ENCODE measurements at regions not wholly inside any gene's neighbourhood (a gene's known extent, or its start where the extent isn't known, plus 50 kb on each side); places are given as distances from the start of the nearest gene placed in this dataset.

DNA sequence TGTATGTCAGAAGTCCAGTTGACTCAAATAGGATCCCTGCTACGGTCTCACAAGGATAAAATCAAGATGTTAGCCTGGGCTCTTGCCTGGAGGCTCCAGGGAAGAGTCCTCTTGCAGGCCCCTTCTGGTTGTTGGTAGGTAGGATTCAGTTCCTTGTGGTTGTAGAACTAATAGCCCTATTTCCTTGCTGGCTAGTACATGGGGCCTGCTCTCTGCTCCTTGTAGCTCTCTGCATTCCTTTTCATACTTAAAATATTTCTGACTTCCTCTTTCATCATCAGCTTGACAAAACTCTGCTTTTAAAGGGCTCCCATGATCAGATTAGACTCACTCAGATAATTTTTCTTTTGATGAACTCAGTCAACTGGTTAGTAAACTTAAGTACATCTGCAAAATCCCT, 756.7 kb downstream of the GATA3 start:
- no peak overlapping the region for H3K4me3 ChIP-seq
- H3K4me1 ChIP-seq: no peaks in the 10 kb centered on the region
- H3K36me3 ChIP-seq: no peaks in the 10 kb centered on the region
- H3K9me3 ChIP-seq: no peaks in the 10 kb centered on the region
- TF ChIP-seq POLR2AphosphoS5 (IDR thresholded peaks at IDR 0.05; ENCODE audit: insufficient read depth in 1 of 2, low read depth in 1 of 2) (no peak), POLR2A (IDR thresholded peaks at IDR 0.05) (no peak)
- TF ChIP-seq, protein P1, sequence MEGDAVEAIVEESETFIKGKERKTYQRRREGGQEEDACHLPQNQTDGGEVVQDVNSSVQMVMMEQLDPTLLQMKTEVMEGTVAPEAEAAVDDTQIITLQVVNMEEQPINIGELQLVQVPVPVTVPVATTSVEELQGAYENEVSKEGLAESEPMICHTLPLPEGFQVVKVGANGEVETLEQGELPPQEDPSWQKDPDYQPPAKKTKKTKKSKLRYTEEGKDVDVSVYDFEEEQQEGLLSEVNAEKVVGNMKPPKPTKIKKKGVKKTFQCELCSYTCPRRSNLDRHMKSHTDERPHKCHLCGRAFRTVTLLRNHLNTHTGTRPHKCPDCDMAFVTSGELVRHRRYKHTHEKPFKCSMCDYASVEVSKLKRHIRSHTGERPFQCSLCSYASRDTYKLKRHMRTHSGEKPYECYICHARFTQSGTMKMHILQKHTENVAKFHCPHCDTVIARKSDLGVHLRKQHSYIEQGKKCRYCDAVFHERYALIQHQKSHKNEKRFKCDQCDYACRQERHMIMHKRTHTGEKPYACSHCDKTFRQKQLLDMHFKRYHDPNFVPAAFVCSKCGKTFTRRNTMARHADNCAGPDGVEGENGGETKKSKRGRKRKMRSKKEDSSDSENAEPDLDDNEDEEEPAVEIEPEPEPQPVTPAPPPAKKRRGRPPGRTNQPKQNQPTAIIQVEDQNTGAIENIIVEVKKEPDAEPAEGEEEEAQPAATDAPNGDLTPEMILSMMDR (IDR thresholded peaks at IDR 0.05): no peak
- no peak overlapping the region for H3K27ac ChIP-seq
- intact Hi-C loops (cut with DNase I): no loop called here
- DNase-seq (ENCODE audit: extremely low spot score in 2 of 2): no peak
- no peaks in the 10 kb centered on the region for H3K27me3 ChIP-seq

DNA sequence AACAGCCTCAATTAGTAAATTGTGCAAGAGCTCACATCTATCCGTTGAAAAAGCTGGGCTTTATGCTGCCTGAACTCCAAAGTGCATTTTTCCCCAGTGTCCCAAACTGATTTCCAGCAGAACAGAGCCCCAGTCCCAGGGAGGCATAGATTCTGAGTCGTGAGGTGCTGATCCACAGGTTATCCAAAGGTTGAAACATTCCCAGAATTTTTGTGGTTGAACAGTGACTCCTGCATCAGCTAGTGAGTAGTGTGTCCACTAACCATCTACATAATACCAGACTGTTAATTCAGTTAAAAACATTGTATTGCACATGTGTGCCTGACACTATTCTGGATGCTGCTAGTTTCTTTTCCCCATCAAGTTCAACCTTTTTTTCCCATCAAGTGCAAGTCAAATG, 761.5 kb downstream of the GATA3 start:
- Histone ChIP-seq H3K27me3 (no peaks in the 10 kb centered on the region), H3K36me3 (no peaks in the 10 kb centered on the region), H3K4me3 (no peak overlapping the region), H3K4me1 (peaks cover 7% of the 10 kb centered on the region), H3K9me3 (no peaks in the 10 kb centered on the region), H3K27ac (no peak overlapping the region)
- no peak for TF ChIP-seq POLR2A (IDR thresholded peaks at IDR 0.05)
- TF ChIP-seq, protein P1 (IDR thresholded peaks at IDR 0.05): no peak
- TF ChIP-seq POLR2AphosphoS5 (IDR thresholded peaks at IDR 0.05; ENCODE audit: insufficient read depth in 1 of 2, low read depth in 1 of 2): no peak
- DNase-seq (ENCODE audit: extremely low spot score in 2 of 2): no peak
- intact Hi-C loops (cut with DNase I): no loop called here

DNA sequence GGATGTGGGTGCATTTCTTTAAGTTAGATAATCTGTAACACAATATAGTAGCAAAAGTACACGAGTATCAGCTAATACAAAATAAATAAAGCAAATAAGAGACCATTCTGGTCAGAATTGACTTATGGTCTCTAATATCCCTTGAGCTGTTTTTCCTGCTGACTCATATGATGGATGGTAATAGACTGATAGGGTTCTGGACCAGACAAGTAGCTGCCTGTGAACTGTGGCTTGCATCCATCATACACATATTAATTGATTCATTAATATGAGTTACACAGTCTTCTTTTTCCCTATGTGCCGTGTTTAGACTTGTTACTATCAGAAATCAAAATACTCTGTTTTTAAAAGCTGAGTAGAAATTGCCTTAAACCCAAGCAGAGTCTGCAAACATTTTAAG, 762.8 kb downstream of the GATA3 start:
- Histone ChIP-seq H3K27me3 (no peaks in the 10 kb centered on the region), H3K4me1 (peaks cover 7% of the 10 kb centered on the region), H3K27ac (no peak overlapping the region), H3K4me3 (no peak overlapping the region), H3K9me3 (no peaks in the 10 kb centered on the region), H3K36me3 (no peaks in the 10 kb centered on the region)
- intact Hi-C loops (cut with DNase I): no loop called here
- TF ChIP-seq POLR2AphosphoS5 (IDR thresholded peaks at IDR 0.05; ENCODE audit: insufficient read depth in 1 of 2, low read depth in 1 of 2) (no peak), POLR2A (IDR thresholded peaks at IDR 0.05) (no peak)
- TF ChIP-seq, protein P1 (IDR thresholded peaks at IDR 0.05): no peak
- no peak for DNase-seq (ENCODE audit: extremely low spot score in 2 of 2)

DNA sequence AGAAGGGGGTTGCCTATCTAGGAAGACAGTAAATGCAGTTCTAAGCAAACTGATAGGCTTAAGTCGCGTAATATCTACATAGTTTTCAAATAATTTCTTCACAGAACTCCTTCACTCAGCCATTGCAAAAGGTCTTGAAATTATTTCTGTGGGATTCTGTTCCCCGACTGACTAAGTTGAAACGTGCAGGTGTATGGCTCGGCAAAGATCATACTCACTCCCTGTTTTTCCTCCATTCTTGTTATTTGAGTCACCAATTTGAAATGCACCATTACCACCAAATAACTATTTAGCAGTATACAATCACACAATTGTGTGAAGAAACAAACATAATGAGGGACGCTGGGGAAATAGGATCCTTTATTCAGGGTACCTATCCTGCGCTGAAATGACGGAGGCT, 771.1 kb downstream of the GATA3 start:
- H3K4me3 ChIP-seq: no peak overlapping the region
- no peak for DNase-seq (ENCODE audit: extremely low spot score in 2 of 2)
- no peaks in the 10 kb centered on the region for H3K27me3 ChIP-seq
- intact Hi-C loops (cut with DNase I): no loop called here
- TF ChIP-seq, protein P1 (IDR thresholded peaks at IDR 0.05): no peak
- TF ChIP-seq POLR2AphosphoS5 (IDR thresholded peaks at IDR 0.05; ENCODE audit: insufficient read depth in 1 of 2, low read depth in 1 of 2) (no peak), POLR2A (IDR thresholded peaks at IDR 0.05) (no peak)
- H3K9me3 ChIP-seq: no peaks in the 10 kb centered on the region
- no peaks in the 10 kb centered on the region for H3K36me3 ChIP-seq
- H3K27ac ChIP-seq: no peak overlapping the region
- H3K4me1 ChIP-seq: no peaks in the 10 kb centered on the region

DNA sequence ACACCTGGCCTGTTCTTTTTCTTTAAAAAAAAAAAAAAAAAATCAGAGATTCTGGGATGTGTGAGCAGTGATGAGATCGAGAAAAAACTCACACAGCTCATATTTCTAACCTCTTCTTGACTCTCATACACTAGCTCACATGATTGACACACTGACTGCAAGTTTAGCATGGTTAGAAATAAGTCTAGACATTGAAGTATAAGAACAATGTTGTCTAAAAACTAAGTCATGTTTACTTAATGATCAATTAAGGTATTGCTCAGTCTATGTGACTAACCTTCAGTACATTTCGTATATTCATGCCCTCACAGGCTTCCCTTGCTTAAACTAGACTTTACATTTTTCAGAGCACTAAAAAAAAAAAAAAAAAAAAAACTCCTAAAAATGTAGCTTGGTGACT, 775.1 kb downstream of the GATA3 start:
- intact Hi-C loops (cut with DNase I): no loop called here
- Histone ChIP-seq H3K4me3 (no peak overlapping the region), H3K9me3 (no peaks in the 10 kb centered on the region), H3K27ac (no peak overlapping the region), H3K36me3 (no peaks in the 10 kb centered on the region), H3K27me3 (no peaks in the 10 kb centered on the region), H3K4me1 (no peaks in the 10 kb centered on the region)
- no peak for DNase-seq (ENCODE audit: extremely low spot score in 2 of 2)
- TF ChIP-seq POLR2A (IDR thresholded peaks at IDR 0.05): no peak
- no peak for TF ChIP-seq POLR2AphosphoS5 (IDR thresholded peaks at IDR 0.05; ENCODE audit: insufficient read depth in 1 of 2, low read depth in 1 of 2)
- TF ChIP-seq, protein P1 (IDR thresholded peaks at IDR 0.05): no peak
